GM12878 (cell line): ENCODE measurements at regions not wholly inside any gene's neighbourhood (a gene's known extent, or its start where the extent isn't known, plus 50 kb on each side); places are given as distances from the start of the nearest gene placed in this dataset.

Experiments used
- ATAC-seq: fragments of 200-7000 bp; cut with Tn5 transposase; 3 replicates; pipeline ENCODE4 v1.9.1; 2020; ENCODE audit warnings: mild to moderate bottlenecking, moderate library complexity
- BruUV-seq: library from RNA; stranded (reverse); fragments of 400-500 nt; replicated peaks from 2 replicates; lab custom pipeline; 2021; lab: Mats Ljungman, UMichigan
- CTCF ChIA-PET: fragments of 300-600 bp; sonication (Branson Sonifier 250); formaldehyde crosslinking; extraction: SDS; loops from one replicate; lab custom pipeline; 2021; ENCODE audit warnings: inconsistent platforms; lab: Yijun Ruan, JAX
- POLR2A ChIA-PET: fragments of 350-600 bp; formaldehyde crosslinking; extraction: SDS; loops from one replicate; lab custom pipeline; 2021; ENCODE audit warnings: inconsistent platforms; lab: Charles Lee
- RAD21 ChIA-PET: fragments of 300-600 bp; sonication (Branson Sonifier 250); formaldehyde crosslinking; loops from one replicate; lab custom pipeline; 2023; ENCODE audit warnings: antibody characterized with exemption; ENCODE audit not compliant: unreplicated experiment; lab: Charles Lee
- SMC1A ChIA-PET: fragments of 300-600 bp; sonication (Branson Sonifier 250); formaldehyde crosslinking; loops from one replicate; lab custom pipeline; 2023; ENCODE audit not compliant: unreplicated experiment, uncharacterized antibody; lab: Charles Lee
- DNase-seq: peaks from one replicate; pipeline ENCODE4 v3.0.0-alpha.2; 2011; ENCODE audit warnings: low read depth, low spot score
- FAIRE-seq: peaks from 3 replicates; lab custom pipeline; 2011; peaks lifted over from hg19 to GRCh38; lab: Jason Lieb, UNC
- H2AFZ ChIP-seq: 2 replicates; pipeline ENCODE4 v1.6.0; 2011; ENCODE audit warnings: low read depth, low read length, control low read depth; ENCODE audit not compliant: control insufficient read depth
- H3K27ac ChIP-seq: 2 replicates; pipeline ENCODE4 v1.5.1; 2011; ENCODE audit warnings: control low read depth; ENCODE audit not compliant: control insufficient read depth, insufficient read depth
- H3K27me3 ChIP-seq, 2 experiments: replicated peaks in 1 of 2; 2 replicates each; pipeline versions ENCODE4 v1.6.0 to v1.6.1; 2011; ENCODE audit warnings: low read length in 1 of 2; ENCODE audit not compliant: control insufficient read depth in 2 of 2, insufficient read depth in 2 of 2
- H3K36me3 ChIP-seq, 2 experiments: 2 replicates each; pipeline ENCODE4 v1.5.1; 2011; ENCODE audit warnings: low read length in 1 of 2; ENCODE audit not compliant: control insufficient read depth in 2 of 2, insufficient read depth in 2 of 2
- H3K4me1 ChIP-seq: 2 replicates; pipeline ENCODE4 v1.6.1; 2011; ENCODE audit warnings: mild to moderate bottlenecking, low read length, moderate library complexity, mixed read lengths; ENCODE audit not compliant: control insufficient read depth, insufficient read depth
- H3K4me2 ChIP-seq: 2 replicates; pipeline ENCODE4 v1.6.0; 2011; ENCODE audit warnings: control low read depth; ENCODE audit not compliant: control insufficient read depth, insufficient read depth
- H3K4me3 ChIP-seq: fragments of 200-600 bp; sonication (generic); 2 replicates; pipeline ENCODE4 v1.5.1; 2016
- H3K79me2 ChIP-seq: 2 replicates; pipeline ENCODE4 v1.6.0; 2011; ENCODE audit warnings: low read length; ENCODE audit not compliant: control insufficient read depth, insufficient read depth
- H3K9ac ChIP-seq: 2 replicates; pipeline ENCODE4 v1.8.0; 2011; ENCODE audit warnings: low read length, control low read depth, mixed read lengths; ENCODE audit not compliant: control insufficient read depth, insufficient read depth
- H3K9me3 ChIP-seq: replicated peaks from 3 replicates; pipeline ENCODE4 v1.5.1; 2011; ENCODE audit warnings: mild to moderate bottlenecking, low read length; ENCODE audit not compliant: control insufficient read depth, insufficient read depth
- H4K20me1 ChIP-seq: 2 replicates; pipeline ENCODE4 v1.6.0; 2011; ENCODE audit not compliant: control insufficient read depth, insufficient read depth
- GABPA ChIP-seq: IDR thresholded peaks from 2 replicates; pipeline ENCODE4 v1.6.1; 2014; ENCODE audit warnings: antibody characterized with exemption, low read depth, mild to moderate bottlenecking, inconsistent platforms
- MEF2A ChIP-seq: IDR thresholded peaks from 2 replicates; pipeline ENCODE4 v1.6.1; 2011; ENCODE audit warnings: low read depth, mild to moderate bottlenecking, low read length, moderate library complexity; ENCODE audit not compliant: insufficient read depth
- MTA3 ChIP-seq: IDR thresholded peaks from 2 replicates; pipeline ENCODE4 v1.6.1; 2012; ENCODE audit warnings: low read length, inconsistent platforms, borderline replicate concordance
- MYB ChIP-seq: fragments of 150-350 bp; IDR thresholded peaks from 2 replicates; pipeline ENCODE4 v1.6.1; 2014; ENCODE audit warnings: mild to moderate bottlenecking, low read depth, low read length, borderline replicate concordance
- NBN ChIP-seq: fragments of 450-650 bp; IDR thresholded peaks from 2 replicates; pipeline ENCODE4 v1.6.1; 2016
- NFIC ChIP-seq: IDR thresholded peaks from 2 replicates; pipeline ENCODE4 v1.6.1; 2012; ENCODE audit warnings: low read depth, mild to moderate bottlenecking, inconsistent platforms, low read length, moderate library complexity
- POLR2A ChIP-seq: IDR thresholded peaks from 2 replicates; pipeline ENCODE4 v1.6.1; 2011; ENCODE audit warnings: low read depth, mild to moderate bottlenecking, low read length
- RAD51 ChIP-seq: fragments of 450-650 bp; IDR thresholded peaks from 2 replicates; pipeline ENCODE4 v1.6.1; 2016; ENCODE audit warnings: moderate library complexity, mild to moderate bottlenecking, inconsistent platforms
- RELA ChIP-seq: fragments of 450-650 bp; IDR thresholded peaks from 2 replicates; pipeline ENCODE4 v1.8.0; 2014; ENCODE audit warnings: borderline replicate concordance; ENCODE audit not compliant: partially characterized antibody
- RELB ChIP-seq: fragments of 450-650 bp; IDR thresholded peaks from 2 replicates; pipeline ENCODE4 v1.6.1; 2017; ENCODE audit warnings: low read depth, mild to moderate bottlenecking, moderate library complexity
- RUNX3 ChIP-seq: IDR thresholded peaks from 2 replicates; pipeline ENCODE4 v1.6.1; 2012; ENCODE audit warnings: low read length, inconsistent platforms
- SMAD5 ChIP-seq: IDR thresholded peaks from 2 replicates; pipeline ENCODE4 v1.6.1; 2016; ENCODE audit warnings: antibody characterized with exemption, low read depth
- SPI1 ChIP-seq: IDR thresholded peaks from 2 replicates; pipeline ENCODE4 v1.6.1; 2011; ENCODE audit warnings: low read depth, mild to moderate bottlenecking, low read length, moderate library complexity, borderline replicate concordance; ENCODE audit not compliant: insufficient read depth
- SREBF2 ChIP-seq: IDR thresholded peaks from 2 replicates; pipeline ENCODE4 v1.6.1; 2012; ENCODE audit warnings: mild to moderate bottlenecking, low read length
- SRF ChIP-seq, 2 experiments: IDR thresholded peaks; 2 replicates each; pipeline ENCODE4 v1.6.1; 2011; ENCODE audit warnings: low read depth in 2 of 2, low read length in 2 of 2, mild to moderate bottlenecking in 1 of 2, moderate library complexity in 1 of 2
- TBL1XR1 ChIP-seq: IDR thresholded peaks from 2 replicates; pipeline ENCODE4 v1.6.1; 2012; ENCODE audit warnings: low read depth, low read length, improper control_type of control experiment
- WRNIP1 ChIP-seq: IDR thresholded peaks from 2 replicates; pipeline ENCODE4 v1.6.1; 2011; ENCODE audit warnings: low read depth, low read length, improper control_type of control experiment, borderline replicate concordance
- ZNF592 ChIP-seq: fragments of 450-650 bp; IDR thresholded peaks from 2 replicates; pipeline ENCODE4 v1.6.1; 2017; ENCODE audit warnings: mild to moderate bottlenecking, moderate library complexity
- WGBS: methylation state at CpG from one replicate; pipeline ENCODE4 v1.1.6; 2016; ENCODE audit warnings: low lambda C conversion rate; ENCODE audit not compliant: insufficient replicate concordance, insufficient coverage; ENCODE audit errors: missing lambda C conversion rate; 5-methylcytosine and 5-hydroxymethylcytosine counted together
- in situ Hi-C: fragments of 300-500 bp; cut with MboI; formaldehyde crosslinking; loops from 9 replicates; pipeline ENCODE4 v1.14.3; 2018; ENCODE audit warnings: mixed read lengths
- intact Hi-C: fragments of 100-400 bp; cut with micrococcal nuclease; formaldehyde crosslinking; loops from one replicate; pipeline ENCODE4 v1.14.2; 2022; ENCODE audit not compliant: unreplicated experiment
- TF ChIP-seq, protein P1 (sequence below): fragments of 450-650 bp; IDR thresholded peaks from 2 replicates; pipeline ENCODE4 v1.6.1; 2016; ENCODE audit warnings: mild to moderate bottlenecking

DNA sequence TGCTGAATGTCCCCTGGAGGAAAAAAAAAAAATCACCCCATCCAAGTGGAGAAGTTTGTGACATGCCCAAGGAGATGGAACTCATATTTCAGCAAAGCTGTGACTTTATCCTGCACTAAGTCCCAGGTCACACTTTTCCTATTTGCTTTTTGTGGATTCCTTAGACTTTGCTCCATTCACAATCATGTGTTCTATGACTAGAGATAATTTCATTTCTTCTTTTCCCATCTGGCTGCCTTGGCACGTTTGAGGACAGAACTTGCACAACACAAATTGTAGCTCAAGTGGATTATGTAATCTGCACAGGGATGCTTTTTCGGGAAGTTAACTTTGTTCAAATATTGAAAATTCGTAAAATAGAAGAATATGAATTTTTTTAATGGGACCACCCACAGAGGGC, 100.7 kb upstream of the PTPN1 start:
- DNase-seq (no peak), FAIRE-seq (no peak), ATAC-seq (no peak)
- Histone ChIP-seq H3K36me3 (no peaks in the 10 kb centered on the region), H3K4me3 (no peak overlapping the region), H2AFZ (no peak overlapping the region), H3K79me2 (no peaks in the 10 kb centered on the region), H3K27me3 (no peaks in the 10 kb centered on the region; a peak in 3 of 4 replicates), H3K27ac (no peak overlapping the region), H3K4me1 (no peaks in the 10 kb centered on the region), H3K9ac (no peak overlapping the region), H3K4me2 (no peak overlapping the region), H3K9me3 (no peaks in the 10 kb centered on the region; the same call in 2 of the 3 replicates), H4K20me1 (no peaks in the 10 kb centered on the region)
- POLR2A ChIA-PET = no interaction called here
- in situ Hi-C loops (no loop called here), intact Hi-C loops (no loop called here)
- SMC1A ChIA-PET = no interaction called here
- BruUV-seq = no TSS peak
- RAD21 ChIA-PET = interaction anchor here (0.7 kb wide), 1 partner anchor 66 kb away, joined by 3 read pairs; no protein-coding TSS in a partner anchor
- CTCF ChIA-PET = interaction anchor here (0.6 kb wide), 1 partner anchor 184 kb away, joined by 4 read pairs; no protein-coding TSS in a partner anchor
- WGBS = 13% methylated on average over 3 of the region's 3 CpGs
- TF ChIP-seq MTA3 = no peak
- TF ChIP-seq TBL1XR1 = no peak
- no peak for TF ChIP-seq RUNX3
- TF ChIP-seq RAD51 = no peak
- TF ChIP-seq MEF2A = no peak
- TF ChIP-seq RELB = no peak
- TF ChIP-seq NBN = no peak
- no peak for TF ChIP-seq SRF (IDR thresholded peaks at IDR 0.05; ENCODE audit: low read depth in 2 of 2, low read length in 2 of 2)
- TF ChIP-seq POLR2A = no peak
- no peak for TF ChIP-seq GABPA
- no peak for TF ChIP-seq SREBF2
- no peak for TF ChIP-seq SPI1
- TF ChIP-seq RELA = no peak
- TF ChIP-seq MYB = no peak
- TF ChIP-seq SMAD5 = no peak
- no peak for TF ChIP-seq NFIC
- no peak for TF ChIP-seq WRNIP1
- TF ChIP-seq, protein P1, sequence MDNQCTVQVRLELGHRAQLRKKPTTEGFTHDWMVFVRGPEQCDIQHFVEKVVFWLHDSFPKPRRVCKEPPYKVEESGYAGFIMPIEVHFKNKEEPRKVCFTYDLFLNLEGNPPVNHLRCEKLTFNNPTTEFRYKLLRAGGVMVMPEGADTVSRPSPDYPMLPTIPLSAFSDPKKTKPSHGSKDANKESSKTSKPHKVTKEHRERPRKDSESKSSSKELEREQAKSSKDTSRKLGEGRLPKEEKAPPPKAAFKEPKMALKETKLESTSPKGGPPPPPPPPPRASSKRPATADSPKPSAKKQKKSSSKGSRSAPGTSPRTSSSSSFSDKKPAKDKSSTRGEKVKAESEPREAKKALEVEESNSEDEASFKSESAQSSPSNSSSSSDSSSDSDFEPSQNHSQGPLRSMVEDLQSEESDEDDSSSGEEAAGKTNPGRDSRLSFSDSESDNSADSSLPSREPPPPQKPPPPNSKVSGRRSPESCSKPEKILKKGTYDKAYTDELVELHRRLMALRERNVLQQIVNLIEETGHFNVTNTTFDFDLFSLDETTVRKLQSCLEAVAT = no peak
- TF ChIP-seq ZNF592 = no peak
